Progenitor cell of endocrine pancreas (in vitro differentiated cells): ENCODE measurements at regions not wholly inside any gene's neighbourhood (a gene's known extent, or its start where the extent isn't known, plus 50 kb on each side); places are given as distances from the start of the nearest gene placed in this dataset.

Experiments
- DNase-seq: peaks from one replicate; pipeline ENCODE4 v3.0.0; 2021; ENCODE audit warnings: low spot score; ENCODE audit not compliant: unreplicated experiment
- H3K27ac Mint-ChIP-seq: 2 replicates; pipeline ENCODE4 v1.8.0; 2021; ENCODE audit warnings: mild to moderate bottlenecking, moderate library complexity, mixed read lengths
- H3K27me3 Mint-ChIP-seq: 2 replicates; pipeline ENCODE4 v1.8.0; 2021; ENCODE audit warnings: mixed read lengths
- H3K36me3 Mint-ChIP-seq: 2 replicates; pipeline ENCODE4 v1.8.0; 2022; ENCODE audit warnings: mixed read lengths; ENCODE audit not compliant: insufficient read depth
- H3K4me1 Mint-ChIP-seq: 2 replicates; pipeline ENCODE4 v1.8.0; 2021; ENCODE audit warnings: low read depth, mixed read lengths
- H3K4me3 Mint-ChIP-seq: 2 replicates; pipeline ENCODE4 v1.8.0; 2021; ENCODE audit warnings: low read depth, mild to moderate bottlenecking, moderate library complexity, mixed read lengths
- H3K9me3 Mint-ChIP-seq: 2 replicates; pipeline ENCODE4 v1.8.0; 2021; ENCODE audit warnings: low read depth, mixed read lengths
- TF ChIP-seq, protein P1 (sequence below): fragments of 200-600 bp; sonication (generic); IDR thresholded peaks from one replicate; pipeline ENCODE4 v1.5.0; 2021; ENCODE audit warnings: antibody characterized with exemption, mild to moderate bottlenecking; ENCODE audit not compliant: unreplicated experiment

- DNase-seq: no peak
- peaks cover 35% of the 10 kb centered on the region for H3K4me1 Mint-ChIP-seq
- H3K27me3 Mint-ChIP-seq: no peaks in the 10 kb centered on the region
- no peak overlapping the region for H3K27ac Mint-ChIP-seq
- TF ChIP-seq, protein P1, sequence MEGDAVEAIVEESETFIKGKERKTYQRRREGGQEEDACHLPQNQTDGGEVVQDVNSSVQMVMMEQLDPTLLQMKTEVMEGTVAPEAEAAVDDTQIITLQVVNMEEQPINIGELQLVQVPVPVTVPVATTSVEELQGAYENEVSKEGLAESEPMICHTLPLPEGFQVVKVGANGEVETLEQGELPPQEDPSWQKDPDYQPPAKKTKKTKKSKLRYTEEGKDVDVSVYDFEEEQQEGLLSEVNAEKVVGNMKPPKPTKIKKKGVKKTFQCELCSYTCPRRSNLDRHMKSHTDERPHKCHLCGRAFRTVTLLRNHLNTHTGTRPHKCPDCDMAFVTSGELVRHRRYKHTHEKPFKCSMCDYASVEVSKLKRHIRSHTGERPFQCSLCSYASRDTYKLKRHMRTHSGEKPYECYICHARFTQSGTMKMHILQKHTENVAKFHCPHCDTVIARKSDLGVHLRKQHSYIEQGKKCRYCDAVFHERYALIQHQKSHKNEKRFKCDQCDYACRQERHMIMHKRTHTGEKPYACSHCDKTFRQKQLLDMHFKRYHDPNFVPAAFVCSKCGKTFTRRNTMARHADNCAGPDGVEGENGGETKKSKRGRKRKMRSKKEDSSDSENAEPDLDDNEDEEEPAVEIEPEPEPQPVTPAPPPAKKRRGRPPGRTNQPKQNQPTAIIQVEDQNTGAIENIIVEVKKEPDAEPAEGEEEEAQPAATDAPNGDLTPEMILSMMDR: no peak
- H3K4me3 Mint-ChIP-seq: no peak overlapping the region
- no peaks in the 10 kb centered on the region for H3K36me3 Mint-ChIP-seq
- no peaks in the 10 kb centered on the region for H3K9me3 Mint-ChIP-seq
These were observed 93.0 kb upstream of the CES5A start for GRCh38 chr16:55968221-55968620.

- no peak overlapping the region for H3K4me3 Mint-ChIP-seq
- no peaks in the 10 kb centered on the region for H3K36me3 Mint-ChIP-seq
- no peaks in the 10 kb centered on the region for H3K27me3 Mint-ChIP-seq
- TF ChIP-seq, protein P1: no peak
- H3K9me3 Mint-ChIP-seq: no peaks in the 10 kb centered on the region
- peak overlapping the region; percentile 38 for H3K27ac Mint-ChIP-seq
- no peak for DNase-seq
- peaks cover 28% of the 10 kb centered on the region for H3K4me1 Mint-ChIP-seq
These were observed 89.8 kb upstream of the CES5A start for GRCh38 chr16:55964923-55965475.

- peaks cover 7% of the 10 kb centered on the region for H3K9me3 Mint-ChIP-seq
- peaks cover 3% of the 10 kb centered on the region for H3K27me3 Mint-ChIP-seq
- DNase-seq: no peak
- H3K4me1 Mint-ChIP-seq: no peaks in the 10 kb centered on the region
- H3K27ac Mint-ChIP-seq: no peak overlapping the region
- no peaks in the 10 kb centered on the region for H3K36me3 Mint-ChIP-seq
- H3K4me3 Mint-ChIP-seq: no peak overlapping the region
- TF ChIP-seq, protein P1: no peak
These were observed 80.7 kb upstream of the CES5A start for GRCh38 chr16:55955845-55956244.

DNA sequence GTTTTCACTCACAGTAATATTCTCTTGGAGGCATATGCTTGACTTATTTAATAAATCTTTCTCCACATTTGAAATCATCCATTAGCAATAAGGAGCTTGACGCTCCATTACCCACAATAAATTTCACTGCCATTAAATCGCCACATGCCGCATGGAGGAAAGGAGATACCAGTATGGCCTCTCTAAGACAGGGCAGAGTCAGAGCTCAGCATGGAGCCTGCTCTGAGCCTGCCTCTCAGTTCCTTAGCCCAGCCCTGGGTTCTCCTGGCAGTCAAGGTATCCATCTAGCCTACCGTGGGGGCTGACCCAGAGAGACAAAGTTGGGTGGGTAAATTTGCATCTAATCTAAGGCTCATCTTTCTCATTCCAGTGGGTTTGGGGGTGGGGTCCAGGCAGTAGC is 80.3 kb upstream of the CES5A start:
- H3K27ac Mint-ChIP-seq: no peak overlapping the region

GRCh38 chr16:55954906-55955305 is 79.7 kb upstream of the CES5A start:
- no peak overlapping the region for H3K4me3 Mint-ChIP-seq
- no peaks in the 10 kb centered on the region for H3K36me3 Mint-ChIP-seq
- no peaks in the 10 kb centered on the region for H3K4me1 Mint-ChIP-seq
- DNase-seq: no peak
- no peak overlapping the region for H3K27ac Mint-ChIP-seq
- TF ChIP-seq, protein P1: no peak
- H3K27me3 Mint-ChIP-seq: peaks cover 3% of the 10 kb centered on the region
- peaks cover 11% of the 10 kb centered on the region for H3K9me3 Mint-ChIP-seq

More for the DNA sequence above, 80.3 kb upstream of the CES5A start:
- H3K9me3 Mint-ChIP-seq: peaks cover 9% of the 10 kb centered on the region
- no peaks in the 10 kb centered on the region for H3K36me3 Mint-ChIP-seq
- H3K4me1 Mint-ChIP-seq: no peaks in the 10 kb centered on the region
- TF ChIP-seq, protein P1: no peak
- no peak for DNase-seq
- H3K4me3 Mint-ChIP-seq: no peak overlapping the region
- H3K27me3 Mint-ChIP-seq: peaks cover 3% of the 10 kb centered on the region
